ENCODE measurements at regions not wholly inside any gene's neighbourhood (a gene's known extent, or its start where the extent isn't known, plus 50 kb on each side); places are given as distances from the start of the nearest gene placed in this dataset.

- Histone ChIP-seq H3K9me3 (ENCODE audit: low read length) (no peaks in the 10 kb centered on the region), H3K4me3 (ENCODE audit: low read length) (no peak overlapping the region), H3K9me2 (replicated peaks; ENCODE audit: insufficient read depth, low read length) (no peaks in the 10 kb centered on the region), H3K9ac (ENCODE audit: low read length) (no peak overlapping the region), H4K20me1 (ENCODE audit: insufficient read depth, low read depth, low read length) (no peaks in the 10 kb centered on the region), H3K27me3 (ENCODE audit: low read length) (no peaks in the 10 kb centered on the region), H3K4me2 (ENCODE audit: low read depth, low read length, poor library complexity, severe bottlenecking) (no peak overlapping the region), H3K36me3 (ENCODE audit: insufficient read depth, low read length) (no peaks in the 10 kb centered on the region), H2AFZ (ENCODE audit: low read length) (no peak overlapping the region), H3K27ac (ENCODE audit: low read length) (no peak overlapping the region), H3K4me1 (ENCODE audit: low read length) (no peaks in the 10 kb centered on the region), H3K79me2 (ENCODE audit: low read length) (no peaks in the 10 kb centered on the region)
- DNase-seq = no peak
These were observed 545.5 kb downstream of the CCDC171 start for GRCh38 chr9:16098306-16098705.

GRCh38 chr9:16099732-16100536 is 547.1 kb downstream of the CCDC171 start:
- Histone ChIP-seq H3K27ac (ENCODE audit: low read length) (no peak overlapping the region), H4K20me1 (ENCODE audit: insufficient read depth, low read depth, low read length) (no peaks in the 10 kb centered on the region), H3K79me2 (ENCODE audit: low read length) (no peaks in the 10 kb centered on the region)

GRCh38 chr9:16100537-16101091 is 547.8 kb downstream of the CCDC171 start:
- H3K36me3 ChIP-seq (ENCODE audit: insufficient read depth, low read length) = no peaks in the 10 kb centered on the region
- H3K4me3 ChIP-seq (ENCODE audit: low read length) = no peak overlapping the region
- H3K27me3 ChIP-seq (ENCODE audit: low read length) = no peaks in the 10 kb centered on the region
- H3K9me2 ChIP-seq (replicated peaks; ENCODE audit: insufficient read depth, low read length) = no peaks in the 10 kb centered on the region
- H4K20me1 ChIP-seq (ENCODE audit: insufficient read depth, low read depth, low read length) = no peaks in the 10 kb centered on the region
- H3K9me3 ChIP-seq (ENCODE audit: low read length) = no peaks in the 10 kb centered on the region
- H3K4me1 ChIP-seq (ENCODE audit: low read length) = no peaks in the 10 kb centered on the region
- H3K4me2 ChIP-seq (ENCODE audit: low read depth, low read length, poor library complexity, severe bottlenecking) = no peak overlapping the region
- DNase-seq = no peak
- H3K27ac ChIP-seq (ENCODE audit: low read length) = no peak overlapping the region
- H3K79me2 ChIP-seq (ENCODE audit: low read length) = no peaks in the 10 kb centered on the region
- no peak overlapping the region for H2AFZ ChIP-seq (ENCODE audit: low read length)
- no peak overlapping the region for H3K9ac ChIP-seq (ENCODE audit: low read length)

More at GRCh38 chr9:16099732-16100536, 547.1 kb downstream of the CCDC171 start:
- Histone ChIP-seq H2AFZ (ENCODE audit: low read length) (no peak overlapping the region), H3K9me2 (replicated peaks; ENCODE audit: insufficient read depth, low read length) (no peaks in the 10 kb centered on the region), H3K4me2 (ENCODE audit: low read depth, low read length, poor library complexity, severe bottlenecking) (no peak overlapping the region), H3K4me3 (ENCODE audit: low read length) (no peak overlapping the region), H3K36me3 (ENCODE audit: insufficient read depth, low read length) (no peaks in the 10 kb centered on the region), H3K27me3 (ENCODE audit: low read length) (no peaks in the 10 kb centered on the region), H3K4me1 (ENCODE audit: low read length) (no peaks in the 10 kb centered on the region), H3K9me3 (ENCODE audit: low read length) (no peaks in the 10 kb centered on the region), H3K9ac (ENCODE audit: low read length) (no peak overlapping the region)
- DNase-seq = no peak

- H3K79me2 ChIP-seq (ENCODE audit: low read length) = no peaks in the 10 kb centered on the region
- no peaks in the 10 kb centered on the region for H4K20me1 ChIP-seq (ENCODE audit: insufficient read depth, low read depth, low read length)
- no peaks in the 10 kb centered on the region for H3K9me2 ChIP-seq (replicated peaks; ENCODE audit: insufficient read depth, low read length)
- no peaks in the 10 kb centered on the region for H3K4me1 ChIP-seq (ENCODE audit: low read length)
- no peak overlapping the region for H3K9ac ChIP-seq (ENCODE audit: low read length)
- no peak overlapping the region for H3K27ac ChIP-seq (ENCODE audit: low read length)
- no peak for DNase-seq
- H3K27me3 ChIP-seq (ENCODE audit: low read length) = no peaks in the 10 kb centered on the region
- H2AFZ ChIP-seq (ENCODE audit: low read length) = no peak overlapping the region
- H3K36me3 ChIP-seq (ENCODE audit: insufficient read depth, low read length) = no peaks in the 10 kb centered on the region
- no peak overlapping the region for H3K4me2 ChIP-seq (ENCODE audit: low read depth, low read length, poor library complexity, severe bottlenecking)
- H3K4me3 ChIP-seq (ENCODE audit: low read length) = no peak overlapping the region
- H3K9me3 ChIP-seq (ENCODE audit: low read length) = no peaks in the 10 kb centered on the region
These were observed 549.3 kb downstream of the CCDC171 start for GRCh38 chr9:16102154-16102553.

- no peak overlapping the region for H3K27ac ChIP-seq (ENCODE audit: low read length)
- H3K9ac ChIP-seq (ENCODE audit: low read length) = no peak overlapping the region
- H3K4me2 ChIP-seq (ENCODE audit: low read depth, low read length, poor library complexity, severe bottlenecking) = no peak overlapping the region
- no peaks in the 10 kb centered on the region for H3K9me2 ChIP-seq (replicated peaks; ENCODE audit: insufficient read depth, low read length)
- no peaks in the 10 kb centered on the region for H3K4me1 ChIP-seq (ENCODE audit: low read length)
- H3K4me3 ChIP-seq (ENCODE audit: low read length) = no peak overlapping the region
- no peaks in the 10 kb centered on the region for H3K9me3 ChIP-seq (ENCODE audit: low read length)
- H3K79me2 ChIP-seq (ENCODE audit: low read length) = no peaks in the 10 kb centered on the region
- no peaks in the 10 kb centered on the region for H3K36me3 ChIP-seq (ENCODE audit: insufficient read depth, low read length)
- no peak overlapping the region for H2AFZ ChIP-seq (ENCODE audit: low read length)
- H3K27me3 ChIP-seq (ENCODE audit: low read length) = no peaks in the 10 kb centered on the region
- no peaks in the 10 kb centered on the region for H4K20me1 ChIP-seq (ENCODE audit: insufficient read depth, low read depth, low read length)
- DNase-seq = no peak
These were observed 551.0 kb downstream of the CCDC171 start for GRCh38 chr9:16103620-16104397.

- H2AFZ ChIP-seq (ENCODE audit: low read length) = no peak overlapping the region
- no peak overlapping the region for H3K4me2 ChIP-seq (ENCODE audit: low read depth, low read length, poor library complexity, severe bottlenecking)
- H3K9ac ChIP-seq (ENCODE audit: low read length) = no peak overlapping the region
These were observed 552.6 kb downstream of the CCDC171 start for GRCh38 chr9:16105168-16106020.

GRCh38 chr9:16106021-16106571 is 553.3 kb downstream of the CCDC171 start:
- Histone ChIP-seq H2AFZ (ENCODE audit: low read length) (no peak overlapping the region), H3K9me2 (replicated peaks; ENCODE audit: insufficient read depth, low read length) (no peaks in the 10 kb centered on the region), H3K4me3 (ENCODE audit: low read length) (no peak overlapping the region), H3K27ac (ENCODE audit: low read length) (no peak overlapping the region), H3K79me2 (ENCODE audit: low read length) (no peaks in the 10 kb centered on the region), H4K20me1 (ENCODE audit: insufficient read depth, low read depth, low read length) (no peaks in the 10 kb centered on the region), H3K9ac (ENCODE audit: low read length) (no peak overlapping the region), H3K4me1 (ENCODE audit: low read length) (no peaks in the 10 kb centered on the region), H3K27me3 (ENCODE audit: low read length) (no peaks in the 10 kb centered on the region), H3K9me3 (ENCODE audit: low read length) (no peaks in the 10 kb centered on the region), H3K36me3 (ENCODE audit: insufficient read depth, low read length) (no peaks in the 10 kb centered on the region), H3K4me2 (ENCODE audit: low read depth, low read length, poor library complexity, severe bottlenecking) (no peak overlapping the region)
- DNase-seq = no peak

More at GRCh38 chr9:16105168-16106020, 552.6 kb downstream of the CCDC171 start:
- Histone ChIP-seq H3K79me2 (ENCODE audit: low read length) (no peaks in the 10 kb centered on the region), H3K4me1 (ENCODE audit: low read length) (no peaks in the 10 kb centered on the region), H3K9me3 (ENCODE audit: low read length) (no peaks in the 10 kb centered on the region), H3K9me2 (replicated peaks; ENCODE audit: insufficient read depth, low read length) (no peaks in the 10 kb centered on the region), H3K27ac (ENCODE audit: low read length) (no peak overlapping the region), H3K36me3 (ENCODE audit: insufficient read depth, low read length) (no peaks in the 10 kb centered on the region), H4K20me1 (ENCODE audit: insufficient read depth, low read depth, low read length) (no peaks in the 10 kb centered on the region), H3K4me3 (ENCODE audit: low read length) (no peak overlapping the region), H3K27me3 (ENCODE audit: low read length) (no peaks in the 10 kb centered on the region)
- DNase-seq = no peak

Data from Karpas-422 (cell line).